ENCODE measurements at regions not wholly inside any gene's neighbourhood (a gene's known extent, or its start where the extent isn't known, plus 50 kb on each side); places are given as distances from the start of the nearest gene placed in this dataset.
A peak's percentile ranks its signal among the peaks of the same experiment; 100 is the strongest.

DNA sequence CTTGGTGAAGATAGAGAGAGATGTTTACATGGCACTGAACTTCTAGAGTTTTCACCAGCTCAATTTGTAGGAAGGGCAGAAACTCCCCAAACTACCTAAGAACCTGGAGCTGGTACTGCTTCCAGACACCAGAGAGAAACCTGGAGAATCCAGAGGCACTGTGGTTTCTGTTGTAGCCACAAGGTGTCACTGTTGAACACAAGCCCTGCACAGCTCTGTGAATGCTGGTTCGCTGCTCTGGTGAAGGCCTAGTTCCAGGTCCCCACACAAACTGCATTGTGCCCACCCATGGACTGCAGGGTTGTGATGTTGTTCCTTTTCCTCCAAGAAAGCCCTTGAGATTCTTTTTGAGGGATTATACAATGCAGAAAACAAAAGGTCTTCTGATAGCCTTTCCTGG, 150.5 kb upstream of the HS6ST1 start:
- Histone ChIP-seq H3K27me3 (ENCODE audit: control insufficient read depth, insufficient read depth, low read length) (no peaks in the 10 kb centered on the region), H3K9me3 (ENCODE audit: control insufficient read depth, insufficient read depth, low read depth, low read length) (no peaks in the 10 kb centered on the region), H3K36me3 (ENCODE audit: control insufficient read depth, insufficient read depth, low read length) (no peaks in the 10 kb centered on the region), H2AFZ (ENCODE audit: low read length) (no peak overlapping the region), H3K4me1 (ENCODE audit: control insufficient read depth, extremely low read depth, insufficient read depth, low read length) (peaks cover 4% of the 10 kb centered on the region), H3K79me2 (ENCODE audit: control insufficient read depth, insufficient read depth, low read length) (no peaks in the 10 kb centered on the region), H3K27ac (ENCODE audit: insufficient read depth, low read length) (no peak overlapping the region), H3K4me3 (replicated peaks in 1 of 4; ENCODE audit: control extremely low read depth in 1 of 4, insufficient read depth in 1 of 4, low read depth in 3 of 4, low read length in 4 of 4) (no peak overlapping the region), H4K20me1 (ENCODE audit: control insufficient read depth, extremely low read depth, insufficient read depth, low read length) (no peaks in the 10 kb centered on the region), H3K4me2 (ENCODE audit: extremely low read depth, insufficient read depth, low read length) (no peak overlapping the region), H3K9ac (ENCODE audit: insufficient read depth, low read length) (no peak overlapping the region)
- no peak for DNase-seq (ENCODE audit: low read depth in 2 of 2)
- TF ChIP-seq EZH2 (IDR thresholded peaks at IDR 0.05; ENCODE audit: low read length, missing control alignments) (no peak), CTCF (conservative IDR thresholded peaks at IDR 0.05 in 1 of 2, IDR thresholded peaks at IDR 0.05 in 1 of 2; ENCODE audit: low read depth in 1 of 2, low read length in 2 of 2) (peak; percentile 25 to 43)

GRCh38 chr2:128469875-128470274, 151.2 kb upstream of the HS6ST1 start:
- Histone ChIP-seq H3K9me3 (ENCODE audit: control insufficient read depth, insufficient read depth, low read depth, low read length) (no peaks in the 10 kb centered on the region), H2AFZ (ENCODE audit: low read length) (no peak overlapping the region), H3K4me2 (ENCODE audit: extremely low read depth, insufficient read depth, low read length) (no peak overlapping the region), H4K20me1 (ENCODE audit: control insufficient read depth, extremely low read depth, insufficient read depth, low read length) (no peaks in the 10 kb centered on the region), H3K27ac (ENCODE audit: insufficient read depth, low read length) (no peak overlapping the region), H3K4me3 (replicated peaks in 1 of 4; ENCODE audit: control extremely low read depth in 1 of 4, insufficient read depth in 1 of 4, low read depth in 3 of 4, low read length in 4 of 4) (no peak overlapping the region), H3K36me3 (ENCODE audit: control insufficient read depth, insufficient read depth, low read length) (no peaks in the 10 kb centered on the region), H3K9ac (ENCODE audit: insufficient read depth, low read length) (no peak overlapping the region), H3K79me2 (ENCODE audit: control insufficient read depth, insufficient read depth, low read length) (no peaks in the 10 kb centered on the region), H3K4me1 (ENCODE audit: control insufficient read depth, extremely low read depth, insufficient read depth, low read length) (peaks cover 4% of the 10 kb centered on the region), H3K27me3 (ENCODE audit: control insufficient read depth, insufficient read depth, low read length) (no peaks in the 10 kb centered on the region)
- TF ChIP-seq EZH2 (IDR thresholded peaks at IDR 0.05; ENCODE audit: low read length, missing control alignments): no peak
- TF ChIP-seq CTCF (conservative IDR thresholded peaks at IDR 0.05 in 1 of 2, IDR thresholded peaks at IDR 0.05 in 1 of 2; ENCODE audit: low read depth in 1 of 2, low read length in 2 of 2): no peak
- no peak for DNase-seq (ENCODE audit: low read depth in 2 of 2)

GRCh38 chr2:128472789-128473174, 154.1 kb upstream of the HS6ST1 start:
- no peaks in the 10 kb centered on the region for H3K9me3 ChIP-seq (ENCODE audit: control insufficient read depth, insufficient read depth, low read depth, low read length)
- no peaks in the 10 kb centered on the region for H3K27me3 ChIP-seq (ENCODE audit: control insufficient read depth, insufficient read depth, low read length)
- H3K4me3 ChIP-seq (replicated peaks in 1 of 4; ENCODE audit: control extremely low read depth in 1 of 4, insufficient read depth in 1 of 4, low read depth in 3 of 4, low read length in 4 of 4): no peak overlapping the region
- H3K9ac ChIP-seq (ENCODE audit: insufficient read depth, low read length): no peak overlapping the region
- no peaks in the 10 kb centered on the region for H3K79me2 ChIP-seq (ENCODE audit: control insufficient read depth, insufficient read depth, low read length)
- H3K4me1 ChIP-seq (ENCODE audit: control insufficient read depth, extremely low read depth, insufficient read depth, low read length): peaks cover 4% of the 10 kb centered on the region
- H4K20me1 ChIP-seq (ENCODE audit: control insufficient read depth, extremely low read depth, insufficient read depth, low read length): no peaks in the 10 kb centered on the region
- TF ChIP-seq CTCF (conservative IDR thresholded peaks at IDR 0.05 in 1 of 2, IDR thresholded peaks at IDR 0.05 in 1 of 2; ENCODE audit: low read depth in 1 of 2, low read length in 2 of 2) (no peak), EZH2 (IDR thresholded peaks at IDR 0.05; ENCODE audit: low read length, missing control alignments) (no peak)
- H3K4me2 ChIP-seq (ENCODE audit: extremely low read depth, insufficient read depth, low read length): no peak overlapping the region
- no peak overlapping the region for H3K27ac ChIP-seq (ENCODE audit: insufficient read depth, low read length)
- no peak overlapping the region for H2AFZ ChIP-seq (ENCODE audit: low read length)
- peak; percentile 32 to 68 for DNase-seq (ENCODE audit: low read depth in 2 of 2)
- H3K36me3 ChIP-seq (ENCODE audit: control insufficient read depth, insufficient read depth, low read length): no peaks in the 10 kb centered on the region
